Neural cell (in vitro differentiated cells): ENCODE measurements at regions not wholly inside any gene's neighbourhood (a gene's known extent, or its start where the extent isn't known, plus 50 kb on each side); places are given as distances from the start of the nearest gene placed in this dataset.
A peak's percentile ranks its signal among the peaks of the same experiment; 100 is the strongest.

Experiments
- H2AFZ ChIP-seq: fragments of 200-600, 300-800 bp; sonication (generic), shearing (Covaris generic); 2 replicates; pipeline ENCODE4 v1.6.0; 2014; ENCODE audit warnings: low read depth, mild to moderate bottlenecking, antibody characterized with exemption, low read length, moderate library complexity
- H3F3A ChIP-seq: fragments of 200-600 bp; shearing (Covaris generic); 2 replicates; pipeline ENCODE4 v1.6.1; 2016; ENCODE audit warnings: mild to moderate bottlenecking, moderate library complexity, mixed read lengths, antibody characterized with exemption, low read length; ENCODE audit not compliant: insufficient read depth, poor library complexity, severe bottlenecking
- H3K27ac ChIP-seq: fragments of 200-600, 300-800 bp; sonication (generic), shearing (Covaris generic); 2 replicates; pipeline ENCODE4 v1.5.1; 2014; ENCODE audit warnings: mild to moderate bottlenecking, low read length, moderate library complexity
- H3K27me3 ChIP-seq: fragments of 300-800, 200-600 bp; sonication (generic), shearing (Covaris generic); 2 replicates; pipeline ENCODE4 v1.6.0; 2014; ENCODE audit warnings: mild to moderate bottlenecking, low read depth, low read length, moderate library complexity; ENCODE audit not compliant: insufficient read depth
- H3K36me3 ChIP-seq: fragments of 300-800, 200-600 bp; sonication (generic), shearing (Covaris generic); 2 replicates; pipeline ENCODE4 v1.5.1; 2014; ENCODE audit warnings: mild to moderate bottlenecking, antibody characterized with exemption, low read length, moderate library complexity; ENCODE audit not compliant: insufficient read depth
- H3K4me2 ChIP-seq: fragments of 300-800, 200-600 bp; sonication (generic), shearing (Covaris generic); 2 replicates; pipeline ENCODE4 v1.6.0; 2014; ENCODE audit warnings: mild to moderate bottlenecking, low read length
- H3K4me3 ChIP-seq: fragments of 300-800, 200-600 bp; sonication (generic), shearing (Covaris generic); 2 replicates; pipeline ENCODE4 v1.5.1; 2014; ENCODE audit warnings: mild to moderate bottlenecking, low read length, moderate library complexity
- H3K79me2 ChIP-seq: fragments of 200-600 bp; shearing (Covaris generic); replicated peaks from 2 replicates; pipeline ENCODE4 v1.6.0; 2014; ENCODE audit warnings: mild to moderate bottlenecking, low read length, moderate library complexity; ENCODE audit not compliant: insufficient read depth
- H3K9ac ChIP-seq: fragments of 300-800, 200-600 bp; sonication (generic), shearing (Covaris generic); 2 replicates; pipeline ENCODE4 v1.6.1; 2016; ENCODE audit warnings: mild to moderate bottlenecking, low read length, mixed read lengths
- H3K9me2 ChIP-seq: fragments of 200-600 bp; shearing (Covaris generic); 2 replicates; pipeline ENCODE4 v1.6.1; 2016; ENCODE audit warnings: mild to moderate bottlenecking, low read length, mixed read lengths; ENCODE audit not compliant: insufficient read depth
- H3K9me3 ChIP-seq: fragments of 200-600, 300-800 bp; sonication (generic), shearing (Covaris generic); 2 replicates; pipeline ENCODE4 v1.6.1; 2016; ENCODE audit warnings: mild to moderate bottlenecking, mixed run types, low read length, moderate library complexity, mixed read lengths
- H4K20me1 ChIP-seq: fragments of 200-600 bp; shearing (Covaris generic); 2 replicates; pipeline ENCODE4 v1.6.1; 2016; ENCODE audit warnings: mild to moderate bottlenecking, mixed run types; ENCODE audit not compliant: insufficient read depth
- EP300 ChIP-seq: fragments of 450-650 bp; conservative IDR thresholded peaks from 2 replicates; pipeline ENCODE4 v1.6.1; 2014; ENCODE audit warnings: antibody characterized with exemption, mild to moderate bottlenecking, moderate library complexity; ENCODE audit not compliant: poor library complexity, severe bottlenecking
- EZH2 ChIP-seq: fragments of 200-600, 300-800 bp; shearing (Covaris generic), sonication (generic); IDR thresholded peaks from 2 replicates; pipeline ENCODE4 v1.6.1; 2014; ENCODE audit warnings: antibody characterized with exemption, low read length, borderline replicate concordance, mild to moderate bottlenecking; ENCODE audit not compliant: insufficient read depth, poor library complexity, severe bottlenecking
- MXI1 ChIP-seq: fragments of 450-650 bp; conservative IDR thresholded peaks from 2 replicates; pipeline ENCODE4 v1.6.1; 2014; ENCODE audit warnings: antibody characterized with exemption, mild to moderate bottlenecking; ENCODE audit not compliant: poor library complexity, severe bottlenecking
- POLR2AphosphoS5 ChIP-seq: IDR thresholded peaks from 2 replicates; pipeline ENCODE4 v1.6.1; 2012
- RAD21 ChIP-seq: fragments of 450-650 bp; conservative IDR thresholded peaks from 2 replicates; pipeline ENCODE4 v1.6.1; 2014; ENCODE audit warnings: antibody characterized with exemption, mild to moderate bottlenecking, moderate library complexity
- SMC3 ChIP-seq: fragments of 450-650 bp; conservative IDR thresholded peaks from 2 replicates; pipeline ENCODE4 v1.6.1; 2014; ENCODE audit warnings: antibody characterized with exemption, mild to moderate bottlenecking, moderate library complexity; ENCODE audit not compliant: poor library complexity
- TAF1 ChIP-seq: IDR thresholded peaks from 2 replicates; pipeline ENCODE4 v1.6.1; 2012; ENCODE audit warnings: low read depth
- TF ChIP-seq, protein P1 (sequence below): fragments of 450-650 bp; IDR thresholded peaks from 2 replicates; pipeline ENCODE4 v1.5.1; 2014; ENCODE audit warnings: antibody characterized with exemption, mild to moderate bottlenecking, moderate library complexity; ENCODE audit not compliant: poor library complexity, severe bottlenecking
- TF ChIP-seq, protein P2 (sequence below): IDR thresholded peaks from 2 replicates; pipeline ENCODE4 v1.6.1; 2012; ENCODE audit warnings: borderline replicate concordance

DNA sequence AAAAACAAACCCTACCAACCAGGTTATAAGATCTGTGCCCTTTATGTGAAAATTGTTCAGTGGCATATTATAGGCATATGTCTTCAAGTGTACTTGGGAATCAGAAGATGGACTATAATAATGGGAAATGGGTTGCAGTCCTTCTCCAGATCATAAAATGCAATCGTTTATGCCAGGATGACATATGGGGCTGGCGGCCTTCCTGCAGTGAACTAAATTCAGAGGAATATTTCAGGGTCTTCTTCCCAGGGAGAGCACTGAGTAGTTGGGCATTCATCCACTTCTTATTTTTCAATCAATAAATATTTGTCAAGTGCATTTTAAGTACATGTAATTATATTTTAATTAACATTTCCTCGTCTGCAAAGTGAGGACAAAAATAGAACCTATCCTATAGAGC, 176.2 kb upstream of the CNR1 start:
- H3K27me3 ChIP-seq, result no peaks in the 10 kb centered on the region
- no peaks in the 10 kb centered on the region for H3K36me3 ChIP-seq
- H3K9ac ChIP-seq, result no peak overlapping the region
- no peak overlapping the region for H3K27ac ChIP-seq
- no peaks in the 10 kb centered on the region for H3F3A ChIP-seq
- no peak overlapping the region for H3K4me3 ChIP-seq
- no peaks in the 10 kb centered on the region for H4K20me1 ChIP-seq
- H3K9me2 ChIP-seq, result no peaks in the 10 kb centered on the region
- no peak overlapping the region for H3K4me2 ChIP-seq
- no peaks in the 10 kb centered on the region for H3K79me2 ChIP-seq
- H3K9me3 ChIP-seq, result no peaks in the 10 kb centered on the region
- TF ChIP-seq RAD21, result no peak
- TF ChIP-seq EP300, result no peak
- TF ChIP-seq MXI1, result no peak
- TF ChIP-seq EZH2, result no peak
- TF ChIP-seq, protein P1, sequence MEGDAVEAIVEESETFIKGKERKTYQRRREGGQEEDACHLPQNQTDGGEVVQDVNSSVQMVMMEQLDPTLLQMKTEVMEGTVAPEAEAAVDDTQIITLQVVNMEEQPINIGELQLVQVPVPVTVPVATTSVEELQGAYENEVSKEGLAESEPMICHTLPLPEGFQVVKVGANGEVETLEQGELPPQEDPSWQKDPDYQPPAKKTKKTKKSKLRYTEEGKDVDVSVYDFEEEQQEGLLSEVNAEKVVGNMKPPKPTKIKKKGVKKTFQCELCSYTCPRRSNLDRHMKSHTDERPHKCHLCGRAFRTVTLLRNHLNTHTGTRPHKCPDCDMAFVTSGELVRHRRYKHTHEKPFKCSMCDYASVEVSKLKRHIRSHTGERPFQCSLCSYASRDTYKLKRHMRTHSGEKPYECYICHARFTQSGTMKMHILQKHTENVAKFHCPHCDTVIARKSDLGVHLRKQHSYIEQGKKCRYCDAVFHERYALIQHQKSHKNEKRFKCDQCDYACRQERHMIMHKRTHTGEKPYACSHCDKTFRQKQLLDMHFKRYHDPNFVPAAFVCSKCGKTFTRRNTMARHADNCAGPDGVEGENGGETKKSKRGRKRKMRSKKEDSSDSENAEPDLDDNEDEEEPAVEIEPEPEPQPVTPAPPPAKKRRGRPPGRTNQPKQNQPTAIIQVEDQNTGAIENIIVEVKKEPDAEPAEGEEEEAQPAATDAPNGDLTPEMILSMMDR, result no peak
- TF ChIP-seq, protein P2, sequence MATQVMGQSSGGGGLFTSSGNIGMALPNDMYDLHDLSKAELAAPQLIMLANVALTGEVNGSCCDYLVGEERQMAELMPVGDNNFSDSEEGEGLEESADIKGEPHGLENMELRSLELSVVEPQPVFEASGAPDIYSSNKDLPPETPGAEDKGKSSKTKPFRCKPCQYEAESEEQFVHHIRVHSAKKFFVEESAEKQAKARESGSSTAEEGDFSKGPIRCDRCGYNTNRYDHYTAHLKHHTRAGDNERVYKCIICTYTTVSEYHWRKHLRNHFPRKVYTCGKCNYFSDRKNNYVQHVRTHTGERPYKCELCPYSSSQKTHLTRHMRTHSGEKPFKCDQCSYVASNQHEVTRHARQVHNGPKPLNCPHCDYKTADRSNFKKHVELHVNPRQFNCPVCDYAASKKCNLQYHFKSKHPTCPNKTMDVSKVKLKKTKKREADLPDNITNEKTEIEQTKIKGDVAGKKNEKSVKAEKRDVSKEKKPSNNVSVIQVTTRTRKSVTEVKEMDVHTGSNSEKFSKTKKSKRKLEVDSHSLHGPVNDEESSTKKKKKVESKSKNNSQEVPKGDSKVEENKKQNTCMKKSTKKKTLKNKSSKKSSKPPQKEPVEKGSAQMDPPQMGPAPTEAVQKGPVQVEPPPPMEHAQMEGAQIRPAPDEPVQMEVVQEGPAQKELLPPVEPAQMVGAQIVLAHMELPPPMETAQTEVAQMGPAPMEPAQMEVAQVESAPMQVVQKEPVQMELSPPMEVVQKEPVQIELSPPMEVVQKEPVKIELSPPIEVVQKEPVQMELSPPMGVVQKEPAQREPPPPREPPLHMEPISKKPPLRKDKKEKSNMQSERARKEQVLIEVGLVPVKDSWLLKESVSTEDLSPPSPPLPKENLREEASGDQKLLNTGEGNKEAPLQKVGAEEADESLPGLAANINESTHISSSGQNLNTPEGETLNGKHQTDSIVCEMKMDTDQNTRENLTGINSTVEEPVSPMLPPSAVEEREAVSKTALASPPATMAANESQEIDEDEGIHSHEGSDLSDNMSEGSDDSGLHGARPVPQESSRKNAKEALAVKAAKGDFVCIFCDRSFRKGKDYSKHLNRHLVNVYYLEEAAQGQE, result no peak
- no peak for TF ChIP-seq SMC3
- no peak for TF ChIP-seq POLR2AphosphoS5
- no peak for TF ChIP-seq TAF1
- no peak overlapping the region for H2AFZ ChIP-seq

DNA sequence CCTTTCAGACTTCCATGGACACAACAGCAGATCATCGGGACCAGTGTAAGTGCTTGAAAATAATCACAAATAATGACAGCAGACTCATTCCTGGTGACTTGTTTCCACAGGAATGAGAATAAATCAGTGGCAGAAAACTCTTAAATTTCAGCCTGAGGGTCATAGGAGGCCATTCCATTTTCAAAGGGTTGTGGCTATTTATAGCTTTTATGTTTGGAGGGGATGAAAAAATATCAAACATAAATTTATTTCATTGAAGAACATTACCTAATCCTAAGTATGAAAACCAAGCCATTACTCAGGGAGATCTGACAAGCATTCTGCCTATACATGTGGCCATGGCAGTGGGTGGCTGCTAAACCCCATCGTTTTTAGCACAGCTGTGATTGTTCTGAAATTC, 173.6 kb upstream of the CNR1 start:
- Histone ChIP-seq H3F3A (no peaks in the 10 kb centered on the region), H3K4me3 (peak overlapping the region; percentile 5), H3K27ac (no peak overlapping the region), H3K27me3 (no peaks in the 10 kb centered on the region), H4K20me1 (no peaks in the 10 kb centered on the region), H3K9me2 (no peaks in the 10 kb centered on the region), H3K9me3 (peaks cover 3% of the 10 kb centered on the region), H2AFZ (no peak overlapping the region), H3K36me3 (no peaks in the 10 kb centered on the region), H3K79me2 (no peaks in the 10 kb centered on the region), H3K4me2 (no peak overlapping the region), H3K9ac (no peak overlapping the region)
- TF ChIP-seq, protein P1, result no peak
- TF ChIP-seq EP300 (no peak), RAD21 (no peak), POLR2AphosphoS5 (peak; percentile 33), SMC3 (no peak)
- TF ChIP-seq, protein P2, result peak; percentile 47
